Trophoblast cell (in vitro differentiated cells and primary cell): ENCODE measurements at regions not wholly inside any gene's neighbourhood (a gene's known extent, or its start where the extent isn't known, plus 50 kb on each side); places are given as distances from the start of the nearest gene placed in this dataset.
A peak's percentile ranks its signal among the peaks of the same experiment; 100 is the strongest.

Experiments
- DNase-seq, 2 donors: peaks; one replicate each; pipeline ENCODE4 v3.0.0-alpha.2; 2016
- H2AFZ ChIP-seq: 2 replicates; pipeline ENCODE4 v1.6.1; 2013; ENCODE audit warnings: low read length, moderate library complexity, mild to moderate bottlenecking; ENCODE audit not compliant: insufficient read depth, poor library complexity
- H2AK5ac ChIP-seq: 2 replicates; pipeline ENCODE4 v1.6.1; 2013; ENCODE audit warnings: mild to moderate bottlenecking, low read length
- H2BK120ac ChIP-seq: 2 replicates; pipeline ENCODE4 v1.6.1; 2013; ENCODE audit warnings: low read length, mild to moderate bottlenecking, moderate library complexity; ENCODE audit not compliant: insufficient read depth, poor library complexity
- H2BK12ac ChIP-seq: 2 replicates; pipeline ENCODE4 v1.6.1; 2013; ENCODE audit warnings: mild to moderate bottlenecking, low read length, moderate library complexity
- H2BK5ac ChIP-seq: 2 replicates; pipeline ENCODE4 v1.6.1; 2013; ENCODE audit warnings: low read length, low read depth, moderate library complexity, mild to moderate bottlenecking; ENCODE audit not compliant: poor library complexity
- H3K14ac ChIP-seq: 2 replicates; pipeline ENCODE4 v1.6.1; 2013; ENCODE audit warnings: mild to moderate bottlenecking, low read length
- H3K18ac ChIP-seq: 2 replicates; pipeline ENCODE4 v1.6.1; 2013; ENCODE audit warnings: mild to moderate bottlenecking, low read length
- H3K23ac ChIP-seq: 2 replicates; pipeline ENCODE4 v1.6.1; 2013; ENCODE audit warnings: low read length
- H3K27ac ChIP-seq: 2 replicates; pipeline ENCODE4 v1.5.1; 2013; ENCODE audit warnings: low read depth, mild to moderate bottlenecking, inconsistent platforms, low read length, moderate library complexity
- H3K27me3 ChIP-seq: 2 replicates; pipeline ENCODE4 v1.6.1; 2013; ENCODE audit warnings: inconsistent platforms, mild to moderate bottlenecking, low read length, moderate library complexity; ENCODE audit not compliant: insufficient read depth
- H3K36me3 ChIP-seq, 2 experiments: 1 replicate in 1 of 2; 2 replicates in 1 of 2; pipeline ENCODE4 v1.6.1; 2013; ENCODE audit warnings: low read length in 2 of 2, mild to moderate bottlenecking in 2 of 2, moderate library complexity in 1 of 2; ENCODE audit not compliant: insufficient read depth in 2 of 2, control insufficient read depth in 1 of 2
- H3K4ac ChIP-seq: 2 replicates; pipeline ENCODE4 v1.6.1; 2013; ENCODE audit warnings: low read depth, mild to moderate bottlenecking, low read length, moderate library complexity
- H3K4me1 ChIP-seq, 2 experiments: 1 replicate in 1 of 2; 2 replicates in 1 of 2; pipeline ENCODE4 v1.6.1; 2013; ENCODE audit warnings: low read length in 2 of 2, mild to moderate bottlenecking in 2 of 2, moderate library complexity in 1 of 2; ENCODE audit not compliant: insufficient read depth in 2 of 2, control insufficient read depth in 1 of 2
- H3K4me2 ChIP-seq: 2 replicates; pipeline ENCODE4 v1.6.1; 2013; ENCODE audit warnings: inconsistent platforms, mild to moderate bottlenecking, low read length, moderate library complexity
- H3K4me3 ChIP-seq: 2 replicates; pipeline ENCODE4 v1.5.1; 2013; ENCODE audit warnings: mild to moderate bottlenecking, low read depth, low read length, inconsistent platforms
- H3K79me1 ChIP-seq: one replicate; pipeline ENCODE4 v1.6.1; 2013; ENCODE audit warnings: low read length
- H3K79me2 ChIP-seq: 2 replicates; pipeline ENCODE4 v1.6.1; 2013; ENCODE audit warnings: low read length, mild to moderate bottlenecking; ENCODE audit not compliant: control insufficient read depth, insufficient read depth, poor library complexity
- H3K9ac ChIP-seq: 2 replicates; pipeline ENCODE4 v1.6.1; 2013; ENCODE audit warnings: mild to moderate bottlenecking, low read length
- H3K9me3 ChIP-seq: 2 replicates; pipeline ENCODE4 v1.6.1; 2013; ENCODE audit warnings: low read depth, mild to moderate bottlenecking, control low read depth, inconsistent platforms, low read length; ENCODE audit not compliant: insufficient read depth
- H4K12ac ChIP-seq: 2 replicates; pipeline ENCODE4 v1.6.1; 2013; ENCODE audit warnings: low read depth, mild to moderate bottlenecking, low read length, moderate library complexity
- H4K8ac ChIP-seq: 2 replicates; pipeline ENCODE4 v1.6.1; 2013; ENCODE audit warnings: low read depth, mild to moderate bottlenecking, low read length, moderate library complexity
- H4K91ac ChIP-seq: one replicate; pipeline ENCODE4 v1.6.1; 2013; ENCODE audit warnings: low read depth, mild to moderate bottlenecking, low read length, moderate library complexity
- WGBS: extraction: QIAGEN DNeasy Blood & Tissue Kit; methylation state at CpG from one replicate; pipeline ENCODE4 v1.1.7; 2013; ENCODE audit warnings: missing lambda C conversion rate; ENCODE audit not compliant: insufficient read length, insufficient coverage; ENCODE audit errors: extremely low coverage; 5-methylcytosine and 5-hydroxymethylcytosine counted together

DNA sequence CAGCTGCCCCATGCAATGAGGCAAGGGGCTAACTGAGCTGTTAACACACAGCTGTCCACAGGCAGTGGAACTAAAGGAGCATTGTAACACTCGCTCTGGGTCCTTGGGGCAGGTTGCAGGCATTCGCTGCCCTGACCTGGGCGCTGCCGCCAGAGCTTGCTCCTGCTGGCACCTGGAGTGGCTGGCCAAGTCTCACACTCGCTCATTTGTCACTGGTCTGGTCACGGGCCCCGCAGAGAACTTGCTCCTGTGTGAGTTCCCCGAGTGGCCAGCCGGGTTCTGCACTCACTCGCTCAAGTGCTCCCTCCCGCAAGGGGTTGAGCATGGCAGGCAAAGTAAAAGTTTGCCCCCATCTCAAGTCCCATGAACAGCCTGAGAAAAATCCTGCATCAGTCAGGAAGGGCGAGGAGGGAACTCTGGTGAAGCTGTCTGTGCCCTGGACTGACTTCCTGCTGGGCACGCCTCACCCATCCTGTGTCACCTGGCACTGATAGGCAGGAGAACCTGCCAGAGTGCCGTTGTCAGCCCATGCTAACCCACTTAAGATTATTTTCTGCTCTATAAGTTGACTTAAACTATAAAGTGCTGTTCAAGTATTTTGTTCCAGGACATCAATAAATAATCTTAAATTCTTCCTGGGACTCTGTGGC lies 934.8 kb upstream of the GYPC start:
- H3K4me3 ChIP-seq, result no peak overlapping the region
- WGBS, result no CpG with 5 or more reads among the region's 14 CpGs

DNA sequence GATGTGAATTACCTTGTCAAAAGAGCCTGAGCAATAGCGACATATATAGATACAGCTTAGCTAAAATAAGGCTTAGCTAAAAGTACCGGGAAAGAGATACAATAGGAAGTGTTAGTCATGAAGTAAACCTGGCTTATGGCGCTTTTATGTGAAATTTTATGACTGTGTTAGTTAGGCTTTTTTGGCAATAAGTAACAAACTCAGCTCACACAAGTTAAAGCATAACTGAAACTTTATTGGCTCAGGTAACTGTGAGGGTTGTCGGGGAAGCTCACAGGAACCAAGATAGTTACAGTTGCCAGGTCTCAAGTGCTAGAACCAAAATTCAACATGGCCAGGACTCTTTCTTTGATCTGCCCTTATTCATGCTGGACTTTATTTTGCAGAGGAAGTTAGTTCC lies 925.0 kb upstream of the GYPC start:
- Histone ChIP-seq H2AFZ (no peak overlapping the region), H4K91ac (no peak overlapping the region), H2BK5ac (no peak overlapping the region), H2BK120ac (no peak overlapping the region), H3K4ac (no peak overlapping the region), H3K79me2 (no peaks in the 10 kb centered on the region), H3K9ac (no peak overlapping the region), H3K14ac (no peak overlapping the region), H3K4me3 (no peak overlapping the region), H2AK5ac (no peak overlapping the region), H3K4me2 (no peak overlapping the region), H3K79me1 (no peaks in the 10 kb centered on the region), H3K4me1 (no peaks in the 10 kb centered on the region), H4K12ac (no peak overlapping the region), H3K27ac (no peak overlapping the region), H3K23ac (no peak overlapping the region), H4K8ac (no peak overlapping the region), H3K18ac (no peak overlapping the region), H3K9me3 (no peaks in the 10 kb centered on the region), H2BK12ac (no peak overlapping the region), H3K36me3 (peaks cover 2 to 6% of the 10 kb centered on the region in 2 experiments), H3K27me3 (no peaks in the 10 kb centered on the region)
- no peak for DNase-seq
- WGBS, result no CpG with 5 or more reads among the region's 4 CpGs

More for the DNA sequence above, 934.8 kb upstream of the GYPC start:
- Histone ChIP-seq H3K4me2 (no peak overlapping the region), H3K4ac (no peak overlapping the region), H2AK5ac (no peak overlapping the region), H3K9ac (no peak overlapping the region), H3K27ac (no peak overlapping the region), H4K12ac (no peak overlapping the region), H3K79me1 (no peaks in the 10 kb centered on the region), H3K27me3 (no peaks in the 10 kb centered on the region), H3K4me1 (peaks cover 0 to 2% of the 10 kb centered on the region in 2 experiments), H3K14ac (no peak overlapping the region), H3K36me3 (no peaks in the 10 kb centered on the region), H2BK5ac (no peak overlapping the region), H2BK120ac (no peak overlapping the region), H2BK12ac (no peak overlapping the region), H3K9me3 (peaks cover 1% of the 10 kb centered on the region), H4K8ac (no peak overlapping the region), H3K23ac (no peak overlapping the region), H3K79me2 (no peaks in the 10 kb centered on the region), H2AFZ (no peak overlapping the region), H3K18ac (no peak overlapping the region), H4K91ac (no peak overlapping the region)
- DNase-seq, result no peak

DNA sequence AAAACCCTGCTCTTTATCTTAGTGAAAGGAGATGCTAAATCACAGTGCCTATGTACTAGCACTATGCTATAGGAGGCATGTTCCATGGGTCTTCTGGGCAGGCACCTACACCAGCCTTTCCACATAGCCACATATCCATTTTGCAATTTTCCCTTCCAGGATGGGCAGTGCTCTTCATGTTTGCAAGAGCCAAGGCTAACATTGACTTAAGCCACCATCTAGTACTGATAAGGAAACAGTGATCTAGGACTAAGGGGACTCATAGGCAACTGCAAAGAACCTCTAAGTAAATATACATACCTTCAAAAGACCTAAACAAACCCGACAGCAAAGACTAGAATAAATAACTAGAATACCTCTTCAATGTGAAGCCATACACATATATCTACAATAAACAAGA lies 919.7 kb upstream of the GYPC start:
- Histone ChIP-seq H3K9ac (no peak overlapping the region), H3K27me3 (no peaks in the 10 kb centered on the region), H3K79me1 (no peaks in the 10 kb centered on the region), H3K4me3 (no peak overlapping the region), H4K12ac (no peak overlapping the region), H3K18ac (no peak overlapping the region), H3K4me1 (no peaks in the 10 kb centered on the region), H2BK5ac (no peak overlapping the region), H3K9me3 (no peaks in the 10 kb centered on the region), H2BK12ac (no peak overlapping the region), H3K4me2 (no peak overlapping the region), H4K91ac (no peak overlapping the region), H2AFZ (no peak overlapping the region), H3K14ac (no peak overlapping the region), H2BK120ac (no peak overlapping the region), H3K79me2 (no peaks in the 10 kb centered on the region), H4K8ac (no peak overlapping the region), H3K23ac (no peak overlapping the region), H2AK5ac (no peak overlapping the region), H3K36me3 (no peaks in the 10 kb centered on the region), H3K27ac (no peak overlapping the region), H3K4ac (no peak overlapping the region)
- no peak for DNase-seq
- WGBS, result no CpG with 5 or more reads among the region's 1 CpG

DNA sequence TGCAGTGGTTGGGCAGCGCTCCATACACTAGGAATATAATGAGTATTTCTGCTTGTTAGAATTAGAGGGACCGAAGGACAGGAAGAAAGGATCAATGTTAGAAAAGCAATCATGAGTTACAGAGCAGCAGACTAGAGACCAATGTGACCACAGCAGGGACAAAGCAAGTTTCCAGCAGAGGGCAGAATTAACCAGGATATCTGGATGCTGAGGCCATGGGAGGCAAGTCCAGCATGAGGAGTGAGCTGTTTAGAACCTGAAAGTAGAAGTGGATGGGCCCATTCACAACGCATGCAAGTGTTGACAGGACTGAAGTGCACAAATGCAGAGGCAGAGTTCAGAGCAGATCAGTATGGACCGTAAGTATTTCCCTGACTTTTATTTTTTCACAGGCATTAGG lies 910.4 kb upstream of the GYPC start:
- WGBS, result no CpG with 5 or more reads among the region's 4 CpGs
- H4K8ac ChIP-seq, result no peak overlapping the region

More for the DNA sequence above, 910.4 kb upstream of the GYPC start:
- no peaks in the 10 kb centered on the region for H3K9me3 ChIP-seq
- H2AFZ ChIP-seq, result no peak overlapping the region
- no peak overlapping the region for H3K14ac ChIP-seq
- peaks cover 8% of the 10 kb centered on the region for H3K79me1 ChIP-seq
- H3K4me2 ChIP-seq, result no peak overlapping the region
- H3K27me3 ChIP-seq, result no peaks in the 10 kb centered on the region
- H3K4ac ChIP-seq, result no peak overlapping the region
- H4K91ac ChIP-seq, result no peak overlapping the region
- H3K9ac ChIP-seq, result no peak overlapping the region
- no peak overlapping the region for H4K12ac ChIP-seq
- peak overlapping the region; percentile 34 for H3K27ac ChIP-seq
- peaks cover 5% of the 10 kb centered on the region in 2 experiments for H3K4me1 ChIP-seq
- peak overlapping the region; percentile 72 for H2BK5ac ChIP-seq
- H3K18ac ChIP-seq, result no peak overlapping the region
- H2AK5ac ChIP-seq, result no peak overlapping the region
- H3K36me3 ChIP-seq, result no peaks in the 10 kb centered on the region
- H2BK12ac ChIP-seq, result no peak overlapping the region
- H3K79me2 ChIP-seq, result no peaks in the 10 kb centered on the region
- H3K23ac ChIP-seq, result no peak overlapping the region
- DNase-seq, result peak; percentile 25 to 66
- H2BK120ac ChIP-seq, result no peak overlapping the region
- H3K4me3 ChIP-seq, result no peak overlapping the region
